Liver (tissue), 3 donors: ENCODE measurements at regions not wholly inside any gene's neighbourhood (a gene's known extent, or its start where the extent isn't known, plus 50 kb on each side); places are given as distances from the start of the nearest gene placed in this dataset.

Experiments
- CTCF ChIP-seq: fragments of 150-350 bp; IDR thresholded peaks from 2 replicates; pipeline ENCODE4 v1.5.1; 2017; ENCODE audit warnings: improper control_type of control experiment, low read depth, low read length; ENCODE audit not compliant: missing input control
- EGR1 ChIP-seq, 2 donors: IDR thresholded peaks; 2 replicates each; pipeline ENCODE4 v1.6.1; 2016 to 2018; ENCODE audit warnings: antibody characterized with exemption in 2 of 2, low read depth in 2 of 2
- JUND ChIP-seq, 2 donors: IDR thresholded peaks; 2 replicates each; pipeline ENCODE4 v1.6.1; 2016; ENCODE audit warnings: antibody characterized with exemption in 2 of 2
- MAX ChIP-seq: IDR thresholded peaks from 2 replicates; pipeline ENCODE4 v1.6.1; 2016; ENCODE audit warnings: antibody characterized with exemption
- NR2F2 ChIP-seq: IDR thresholded peaks from 2 replicates; pipeline ENCODE4 v1.6.1; 2016; ENCODE audit warnings: antibody characterized with exemption
- RAD21 ChIP-seq, 2 donors: IDR thresholded peaks; 2 replicates each; pipeline ENCODE4 v1.6.1; 2016; ENCODE audit warnings: antibody characterized with exemption in 2 of 2, mild to moderate bottlenecking in 2 of 2
- RXRA ChIP-seq, 2 donors: IDR thresholded peaks; 2 replicates each; pipeline ENCODE4 v1.6.1; 2017 to 2018; ENCODE audit warnings: antibody characterized with exemption in 2 of 2, mild to moderate bottlenecking in 1 of 2
- TAF1 ChIP-seq: conservative IDR thresholded peaks from 2 replicates; pipeline ENCODE4 v1.6.1; 2016; ENCODE audit warnings: antibody characterized with exemption, mild to moderate bottlenecking
- YY1 ChIP-seq: IDR thresholded peaks from 2 replicates; pipeline ENCODE4 v1.6.1; 2016; ENCODE audit warnings: antibody characterized with exemption, mild to moderate bottlenecking
- TF ChIP-seq, protein P1 (sequence below): IDR thresholded peaks from 2 replicates; pipeline ENCODE4 v1.6.1; 2016; ENCODE audit warnings: antibody characterized with exemption
- TF ChIP-seq, protein P2 (sequence below): IDR thresholded peaks from 2 replicates; pipeline ENCODE4 v1.6.1; 2016; ENCODE audit warnings: antibody characterized with exemption, mild to moderate bottlenecking
- donor health status: healthy.
- donor health status: healthy.

- TF ChIP-seq CTCF (no peak), RAD21 (IDR thresholded peaks at IDR 0.05) (no peak), YY1 (no peak), MAX (no peak), TAF1 (no peak), EGR1 (IDR thresholded peaks at IDR 0.05; ENCODE audit: low read depth in 2 of 2) (no peak), NR2F2 (no peak), JUND (IDR thresholded peaks at IDR 0.05) (no peak), RXRA (IDR thresholded peaks at IDR 0.05) (no peak)
- TF ChIP-seq, protein P1, sequence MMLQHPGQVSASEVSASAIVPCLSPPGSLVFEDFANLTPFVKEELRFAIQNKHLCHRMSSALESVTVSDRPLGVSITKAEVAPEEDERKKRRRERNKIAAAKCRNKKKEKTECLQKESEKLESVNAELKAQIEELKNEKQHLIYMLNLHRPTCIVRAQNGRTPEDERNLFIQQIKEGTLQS: no peak
- TF ChIP-seq, protein P2, sequence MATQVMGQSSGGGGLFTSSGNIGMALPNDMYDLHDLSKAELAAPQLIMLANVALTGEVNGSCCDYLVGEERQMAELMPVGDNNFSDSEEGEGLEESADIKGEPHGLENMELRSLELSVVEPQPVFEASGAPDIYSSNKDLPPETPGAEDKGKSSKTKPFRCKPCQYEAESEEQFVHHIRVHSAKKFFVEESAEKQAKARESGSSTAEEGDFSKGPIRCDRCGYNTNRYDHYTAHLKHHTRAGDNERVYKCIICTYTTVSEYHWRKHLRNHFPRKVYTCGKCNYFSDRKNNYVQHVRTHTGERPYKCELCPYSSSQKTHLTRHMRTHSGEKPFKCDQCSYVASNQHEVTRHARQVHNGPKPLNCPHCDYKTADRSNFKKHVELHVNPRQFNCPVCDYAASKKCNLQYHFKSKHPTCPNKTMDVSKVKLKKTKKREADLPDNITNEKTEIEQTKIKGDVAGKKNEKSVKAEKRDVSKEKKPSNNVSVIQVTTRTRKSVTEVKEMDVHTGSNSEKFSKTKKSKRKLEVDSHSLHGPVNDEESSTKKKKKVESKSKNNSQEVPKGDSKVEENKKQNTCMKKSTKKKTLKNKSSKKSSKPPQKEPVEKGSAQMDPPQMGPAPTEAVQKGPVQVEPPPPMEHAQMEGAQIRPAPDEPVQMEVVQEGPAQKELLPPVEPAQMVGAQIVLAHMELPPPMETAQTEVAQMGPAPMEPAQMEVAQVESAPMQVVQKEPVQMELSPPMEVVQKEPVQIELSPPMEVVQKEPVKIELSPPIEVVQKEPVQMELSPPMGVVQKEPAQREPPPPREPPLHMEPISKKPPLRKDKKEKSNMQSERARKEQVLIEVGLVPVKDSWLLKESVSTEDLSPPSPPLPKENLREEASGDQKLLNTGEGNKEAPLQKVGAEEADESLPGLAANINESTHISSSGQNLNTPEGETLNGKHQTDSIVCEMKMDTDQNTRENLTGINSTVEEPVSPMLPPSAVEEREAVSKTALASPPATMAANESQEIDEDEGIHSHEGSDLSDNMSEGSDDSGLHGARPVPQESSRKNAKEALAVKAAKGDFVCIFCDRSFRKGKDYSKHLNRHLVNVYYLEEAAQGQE: no peak
Measured at GRCh38 chr17:34478244-34478643, 101.1 kb upstream of the TMEM132E start.
